ENCODE measurements at regions not wholly inside any gene's neighbourhood (a gene's known extent, or its start where the extent isn't known, plus 50 kb on each side); places are given as distances from the start of the nearest gene placed in this dataset.

GRCh38 chr3:153657461-153657860, 463.7 kb upstream of the ARHGEF26 start:
- no peak for TF ChIP-seq CTCF (IDR thresholded peaks at IDR 0.05)
- TF ChIP-seq ETV6 (CRISPR knock-in tag; IDR thresholded peaks at IDR 0.05) = no peak
- TF ChIP-seq MLX (CRISPR knock-in tag; IDR thresholded peaks at IDR 0.05) = no peak
- TF ChIP-seq IRF1 (CRISPR knock-in tag; IDR thresholded peaks at IDR 0.05) = no peak
- no peak for TF ChIP-seq PREB (CRISPR knock-in tag; IDR thresholded peaks at IDR 0.05; ENCODE audit: borderline replicate concordance)
- no peak for TF ChIP-seq MAX (CRISPR knock-in tag; IDR thresholded peaks at IDR 0.05)
- no peak for TF ChIP-seq ATF2 (CRISPR knock-in tag; IDR thresholded peaks at IDR 0.05; ENCODE audit: borderline replicate concordance, low read depth)
- TF ChIP-seq ERG (CRISPR knock-in tag; IDR thresholded peaks at IDR 0.05) = no peak
- no peak for TF ChIP-seq USF2 (CRISPR knock-in tag; IDR thresholded peaks at IDR 0.05)
- TF ChIP-seq ELF4 (CRISPR knock-in tag; IDR thresholded peaks at IDR 0.05; ENCODE audit: low read depth) = no peak
- TF ChIP-seq NFYB (CRISPR knock-in tag; conservative IDR thresholded peaks at IDR 0.05; ENCODE audit: low read depth) = no peak
- TF ChIP-seq NFATC4 (CRISPR knock-in tag; IDR thresholded peaks at IDR 0.05) = no peak
- no peak for TF ChIP-seq RELA (CRISPR knock-in tag; IDR thresholded peaks at IDR 0.05; ENCODE audit: borderline replicate concordance)

Measured in WTC11 (cell line).